H9 (cell line): ENCODE measurements at regions not wholly inside any gene's neighbourhood (a gene's known extent, or its start where the extent isn't known, plus 50 kb on each side); places are given as distances from the start of the nearest gene placed in this dataset.

Experiments used
- DNase-seq: peaks from one replicate; pipeline ENCODE4 v3.0.0-alpha.2; 2017
- H2AFZ ChIP-seq: one replicate; pipeline ENCODE4 v1.6.1; 2013; ENCODE audit warnings: mild to moderate bottlenecking, low read length, control low read depth, moderate library complexity
- H2AK5ac ChIP-seq: 2 replicates; pipeline ENCODE4 v1.6.1; 2013; ENCODE audit warnings: low read length, control low read depth, mixed read lengths; ENCODE audit not compliant: insufficient read length
- H2BK120ac ChIP-seq: one replicate; pipeline ENCODE4 v1.6.1; 2013; ENCODE audit warnings: low read depth, mild to moderate bottlenecking, low read length, control low read depth, inconsistent platforms; ENCODE audit not compliant: poor library complexity, severe bottlenecking
- H2BK12ac ChIP-seq: 2 replicates; pipeline ENCODE4 v1.6.1; 2013; ENCODE audit warnings: low read length, control low read depth, mixed read lengths, low read depth; ENCODE audit not compliant: insufficient read length
- H2BK15ac ChIP-seq: 2 replicates; pipeline ENCODE4 v1.6.1; 2013; ENCODE audit warnings: low read depth, low read length, control low read depth
- H2BK20ac ChIP-seq: one replicate; pipeline ENCODE4 v1.6.1; 2013; ENCODE audit warnings: low read depth, mild to moderate bottlenecking, low read length, control low read depth, inconsistent platforms; ENCODE audit not compliant: poor library complexity, severe bottlenecking
- H2BK5ac ChIP-seq: 2 replicates; pipeline ENCODE4 v1.6.1; 2013; ENCODE audit warnings: low read length, control low read depth, mixed read lengths; ENCODE audit not compliant: insufficient read length
- H3K14ac ChIP-seq: 2 replicates; pipeline ENCODE4 v1.6.1; 2013; ENCODE audit warnings: low read length, control low read depth; ENCODE audit not compliant: insufficient read depth
- H3K18ac ChIP-seq: 2 replicates; pipeline ENCODE4 v1.6.1; 2013; ENCODE audit warnings: low read depth, mild to moderate bottlenecking, mixed read lengths, low read length, control low read depth; ENCODE audit not compliant: insufficient read length
- H3K23ac ChIP-seq: 2 replicates; pipeline ENCODE4 v1.6.1; 2013; ENCODE audit warnings: low read length, control low read depth, mixed read lengths, low read depth; ENCODE audit not compliant: insufficient read length
- H3K23me2 ChIP-seq: 2 replicates; pipeline ENCODE4 v1.6.1; 2013; ENCODE audit warnings: low read depth, mild to moderate bottlenecking, mixed read lengths, low read length, control low read depth; ENCODE audit not compliant: insufficient read length, poor library complexity, severe bottlenecking
- H3K27ac ChIP-seq: 2 replicates; pipeline ENCODE4 v1.5.1; 2013; ENCODE audit warnings: low read length, control low read depth, mixed read lengths, low read depth; ENCODE audit not compliant: insufficient read length
- H3K27me3 ChIP-seq: 2 replicates; pipeline ENCODE4 v1.6.1; 2013; ENCODE audit warnings: low read length, control low read depth, inconsistent platforms; ENCODE audit not compliant: insufficient read depth
- H3K4ac ChIP-seq: 2 replicates; pipeline ENCODE4 v1.6.1; 2013; ENCODE audit warnings: low read depth, mild to moderate bottlenecking, control low read depth, inconsistent platforms, low read length, moderate library complexity
- H3K4me1 ChIP-seq: 2 replicates; pipeline ENCODE4 v1.6.1; 2013; ENCODE audit warnings: low read length, control low read depth, inconsistent platforms; ENCODE audit not compliant: insufficient read depth
- H3K4me2 ChIP-seq: 2 replicates; pipeline ENCODE4 v1.6.1; 2013; ENCODE audit warnings: low read length, control low read depth, mixed read lengths; ENCODE audit not compliant: insufficient read length, insufficient read depth
- H3K56ac ChIP-seq: 2 replicates; pipeline ENCODE4 v1.6.1; 2013; ENCODE audit warnings: low read depth, mild to moderate bottlenecking, mixed read lengths, low read length, control low read depth; ENCODE audit not compliant: insufficient read length
- H3K79me1 ChIP-seq: 2 replicates; pipeline ENCODE4 v1.6.1; 2013; ENCODE audit warnings: low read depth, mild to moderate bottlenecking, moderate library complexity, low read length, control low read depth, inconsistent platforms; ENCODE audit not compliant: insufficient read depth, poor library complexity, severe bottlenecking
- H3K79me2 ChIP-seq: 2 replicates; pipeline ENCODE4 v1.6.1; 2013; ENCODE audit warnings: low read length, control low read depth, inconsistent platforms; ENCODE audit not compliant: insufficient read depth
- H3K9ac ChIP-seq: 2 replicates; pipeline ENCODE4 v1.6.1; 2013; ENCODE audit warnings: low read length, control low read depth, mixed read lengths; ENCODE audit not compliant: insufficient read length; ENCODE audit errors: extremely low read depth
- H3K9me3 ChIP-seq: one replicate; pipeline ENCODE4 v1.6.1; 2013; ENCODE audit warnings: low read depth, low read length, inconsistent platforms; ENCODE audit not compliant: control insufficient read depth
- H3T11ph ChIP-seq: one replicate; pipeline ENCODE4 v1.6.1; 2013; ENCODE audit warnings: mild to moderate bottlenecking, low read length, control low read depth, inconsistent platforms
- H4K20me1 ChIP-seq: one replicate; pipeline ENCODE4 v1.6.1; 2013; ENCODE audit not compliant: control insufficient read depth, insufficient read length, insufficient read depth
- H4K5ac ChIP-seq: 2 replicates; pipeline ENCODE4 v1.6.1; 2013; ENCODE audit warnings: low read depth, mild to moderate bottlenecking, mixed read lengths, low read length, control low read depth; ENCODE audit not compliant: insufficient read length
- H4K8ac ChIP-seq: replicated peaks from 2 replicates; pipeline ENCODE4 v1.6.1; 2013; ENCODE audit warnings: low read length, control low read depth, mixed read lengths, low read depth; ENCODE audit not compliant: insufficient read length
- H4K91ac ChIP-seq: 2 replicates; pipeline ENCODE4 v1.6.1; 2013; ENCODE audit warnings: low read depth, mild to moderate bottlenecking, moderate library complexity, mixed read lengths, low read length, control low read depth; ENCODE audit not compliant: insufficient read length
- H3K27ac Mint-ChIP-seq, 3 experiments: 2 replicates in 2 of 3; 3 replicates in 1 of 3; pipeline ENCODE4 v1.8.0; 2020 to 2021; ENCODE audit warnings: mixed read lengths in 3 of 3, mild to moderate bottlenecking in 1 of 3, moderate library complexity in 1 of 3
- H3K27me3 Mint-ChIP-seq: 2 replicates; pipeline ENCODE4 v1.8.0; 2021; ENCODE audit warnings: low read depth, mild to moderate bottlenecking, moderate library complexity, mixed read lengths
- H3K36me3 Mint-ChIP-seq, 3 experiments: 2 replicates in 2 of 3; 3 replicates in 1 of 3; pipeline ENCODE4 v1.8.0; 2020 to 2021; ENCODE audit warnings: low read depth in 3 of 3, mixed read lengths in 3 of 3; ENCODE audit not compliant: insufficient read depth in 1 of 3
- H3K4me1 Mint-ChIP-seq, 2 experiments: 2 replicates each; pipeline ENCODE4 v1.8.0; 2020; ENCODE audit warnings: mixed read lengths in 2 of 2
- H3K4me3 Mint-ChIP-seq, 2 experiments: 2 replicates in 1 of 2; 3 replicates in 1 of 2; pipeline ENCODE4 v1.8.0; 2020 to 2021; ENCODE audit warnings: mild to moderate bottlenecking in 2 of 2, mixed read lengths in 2 of 2, moderate library complexity in 1 of 2
- H3K9me3 Mint-ChIP-seq, 2 experiments: 2 replicates in 1 of 2; 3 replicates in 1 of 2; pipeline ENCODE4 v1.8.0; 2020; ENCODE audit warnings: mild to moderate bottlenecking in 2 of 2, mixed read lengths in 2 of 2, moderate library complexity in 1 of 2
- CTCF ChIP-seq: fragments of 200-600 bp; sonication (generic); conservative IDR thresholded peaks from 3 replicates; pipeline ENCODE4 v1.8.0; 2021; ENCODE audit warnings: antibody characterized with exemption, mild to moderate bottlenecking
- WGBS: extraction: QIAGEN DNeasy Blood & Tissue Kit; methylation state at CpG from one replicate; pipeline ENCODE4 v1.1.7; 2013; ENCODE audit warnings: missing lambda C conversion rate, low lambda C conversion rate, mixed read lengths; ENCODE audit not compliant: insufficient read length; ENCODE audit errors: extremely low coverage; 5-methylcytosine and 5-hydroxymethylcytosine counted together

- DNase-seq = peak; percentile 14
- Histone ChIP-seq H3K79me1 (no peaks in the 10 kb centered on the region), H3K79me2 (no peaks in the 10 kb centered on the region), H3K27ac (no peak overlapping the region), H4K8ac (no peak overlapping the region), H3K27me3 (no peaks in the 10 kb centered on the region), H3K4me2 (no peak overlapping the region), H3K56ac (no peak overlapping the region), H3K23me2 (no peaks in the 10 kb centered on the region), H3K4ac (no peak overlapping the region), H2BK20ac (no peak overlapping the region), H4K91ac (no peak overlapping the region), H4K20me1 (peaks cover 3% of the 10 kb centered on the region), H3K9ac (no peak overlapping the region), H2BK15ac (no peak overlapping the region), H3K14ac (no peak overlapping the region; the same call in 1 of the 2 replicates), H4K5ac (no peak overlapping the region), H2BK5ac (no peak overlapping the region), H2BK120ac (no peak overlapping the region), H3K18ac (no peak overlapping the region), H3K9me3 (no peaks in the 10 kb centered on the region), H2BK12ac (no peak overlapping the region), H3K23ac (no peak overlapping the region), H2AFZ (no peak overlapping the region), H3T11ph (no peak overlapping the region), H2AK5ac (no peak overlapping the region), H3K4me1 (no peaks in the 10 kb centered on the region)
- no peaks in the 10 kb centered on the region; a peak in 1 of 4 replicates for H3K4me1 Mint-ChIP-seq
- peaks cover 18% of the 10 kb centered on the region for H3K27me3 Mint-ChIP-seq
- WGBS = no CpG with 5 or more reads among the region's 12 CpGs
- no peak for TF ChIP-seq CTCF
- no peaks in the 10 kb centered on the region; a peak in 1 of 5 replicates for H3K9me3 Mint-ChIP-seq
- H3K36me3 Mint-ChIP-seq = no peaks in the 10 kb centered on the region
- no peak overlapping the region for H3K27ac Mint-ChIP-seq
- peak overlapping the region in 1 of 2 experiments; percentile 48; a peak in 1 of 5 replicates for H3K4me3 Mint-ChIP-seq
Measured at GRCh38 chr22:49206281-49206680, 621.4 kb downstream of the BRD1 start.
